ENCODE measurements at regions not wholly inside any gene's neighbourhood (a gene's known extent, or its start where the extent isn't known, plus 50 kb on each side); places are given as distances from the start of the nearest gene placed in this dataset.

GRCh38 chr12:86670986-86671385 is 414.8 kb upstream of the MGAT4C start:
- intact Hi-C loops (cut with micrococcal nuclease), result no loop called here
- H3K4me1 Mint-ChIP-seq (ENCODE audit: low read depth), result no peaks in the 10 kb centered on the region
- no peaks in the 10 kb centered on the region for H3K36me3 Mint-ChIP-seq (ENCODE audit: low read depth)
- H3K4me3 Mint-ChIP-seq, result no peak overlapping the region
- ChIA-PET CTCF (no interaction called here), POLR2A (no interaction called here)
- H3K27ac Mint-ChIP-seq, result no peak overlapping the region
- no peak for TF ChIP-seq CTCF (IDR thresholded peaks at IDR 0.05)
- no peaks in the 10 kb centered on the region for H3K27me3 Mint-ChIP-seq
- ATAC-seq (no peak), DNase-seq (no peak)
- H3K9me3 Mint-ChIP-seq, result peaks cover 16% of the 10 kb centered on the region

GRCh38 chr12:86669010-86669409 is 412.8 kb upstream of the MGAT4C start:
- H3K4me3 Mint-ChIP-seq, result no peak overlapping the region
- CTCF ChIA-PET, result no interaction called here
- H3K27ac Mint-ChIP-seq, result no peak overlapping the region
- intact Hi-C loops (cut with micrococcal nuclease), result no loop called here
- no peak for DNase-seq
- H3K4me1 Mint-ChIP-seq (ENCODE audit: low read depth), result no peaks in the 10 kb centered on the region
- peaks cover 19% of the 10 kb centered on the region for H3K9me3 Mint-ChIP-seq
- H3K27me3 Mint-ChIP-seq, result no peaks in the 10 kb centered on the region
- no peak for TF ChIP-seq CTCF (IDR thresholded peaks at IDR 0.05)
- ATAC-seq, result no peak
- POLR2A ChIA-PET, result no interaction called here
- no peaks in the 10 kb centered on the region for H3K36me3 Mint-ChIP-seq (ENCODE audit: low read depth)

GRCh38 chr12:86666316-86666715 is 410.1 kb upstream of the MGAT4C start:
- intact Hi-C loops (cut with micrococcal nuclease), result no loop called here
- H3K4me1 Mint-ChIP-seq (ENCODE audit: low read depth), result no peaks in the 10 kb centered on the region
- H3K27ac Mint-ChIP-seq, result no peak overlapping the region
- POLR2A ChIA-PET, result no interaction called here
- CTCF ChIA-PET, result no interaction called here
- no peak for DNase-seq
- no peak for TF ChIP-seq CTCF (IDR thresholded peaks at IDR 0.05)
- H3K27me3 Mint-ChIP-seq, result no peaks in the 10 kb centered on the region
- no peak for ATAC-seq
- no peaks in the 10 kb centered on the region for H3K36me3 Mint-ChIP-seq (ENCODE audit: low read depth)
- H3K4me3 Mint-ChIP-seq, result no peak overlapping the region
- peaks cover 13% of the 10 kb centered on the region for H3K9me3 Mint-ChIP-seq

GRCh38 chr12:86663716-86664115 is 407.5 kb upstream of the MGAT4C start:
- Mint-ChIP-seq H3K9me3 (peaks cover 11% of the 10 kb centered on the region), H3K36me3 (ENCODE audit: low read depth) (no peaks in the 10 kb centered on the region), H3K27me3 (no peaks in the 10 kb centered on the region), H3K27ac (no peak overlapping the region), H3K4me1 (ENCODE audit: low read depth) (no peaks in the 10 kb centered on the region), H3K4me3 (no peak overlapping the region)
- ChIA-PET POLR2A (no interaction called here), CTCF (no interaction called here)
- TF ChIP-seq CTCF (IDR thresholded peaks at IDR 0.05), result no peak
- intact Hi-C loops (cut with micrococcal nuclease), result no loop called here
- DNase-seq, result no peak
- no peak for ATAC-seq

- no peak overlapping the region for H3K4me3 Mint-ChIP-seq
- intact Hi-C loops (cut with micrococcal nuclease), result no loop called here
- no peaks in the 10 kb centered on the region for H3K27me3 Mint-ChIP-seq
- H3K36me3 Mint-ChIP-seq (ENCODE audit: low read depth), result no peaks in the 10 kb centered on the region
- no peak for ATAC-seq
- no peak for TF ChIP-seq CTCF (IDR thresholded peaks at IDR 0.05)
- ChIA-PET CTCF (no interaction called here), POLR2A (no interaction called here)
- peaks cover 10% of the 10 kb centered on the region for H3K9me3 Mint-ChIP-seq
- no peak for DNase-seq
- H3K27ac Mint-ChIP-seq, result no peak overlapping the region
- H3K4me1 Mint-ChIP-seq (ENCODE audit: low read depth), result no peaks in the 10 kb centered on the region
Observed at GRCh38 chr12:86663173-86663572, 407.0 kb upstream of the MGAT4C start.
